ENCODE measurements at regions not wholly inside any gene's neighbourhood (a gene's known extent, or its start where the extent isn't known, plus 50 kb on each side); places are given as distances from the start of the nearest gene placed in this dataset.

GRCh38 chr6:228881-229651 is 63.2 kb upstream of the DUSP22 start:
- DNase-seq (ENCODE audit: extremely low read depth, insufficient read length), result peak; percentile 86
- TF ChIP-seq CTCF (IDR thresholded peaks at IDR 0.05; ENCODE audit: insufficient read depth, low read length, poor library complexity, severe bottlenecking), result no peak
- Histone ChIP-seq H3K27me3 (replicated peaks; ENCODE audit: control insufficient read depth, insufficient read depth, low read length) (no peaks in the 10 kb centered on the region), H3K36me3 (ENCODE audit: control insufficient read depth, insufficient read depth, low read length) (no peaks in the 10 kb centered on the region), H3K4me3 (replicated peaks; ENCODE audit: low read depth, low read length) (no peak overlapping the region)

DNA sequence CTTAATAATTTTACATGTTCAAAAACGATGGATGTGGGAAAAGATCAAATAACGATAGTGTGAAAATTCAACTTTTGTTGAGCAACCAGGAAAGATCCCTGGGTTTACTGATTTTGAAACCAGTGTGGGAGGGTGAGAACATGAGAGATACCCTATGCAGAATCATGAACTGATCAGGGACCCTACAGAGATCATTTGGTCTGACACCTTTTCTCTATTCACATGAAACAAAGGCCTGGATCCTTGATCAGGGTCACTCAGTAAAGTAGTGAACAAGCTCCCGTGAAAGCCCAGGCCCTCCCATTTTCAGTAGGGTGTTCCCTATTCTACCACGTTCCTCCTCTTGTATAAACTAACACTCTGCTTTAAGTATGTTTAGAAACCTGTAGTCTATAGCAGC is 60.5 kb upstream of the DUSP22 start:
- Histone ChIP-seq H3K4me3 (replicated peaks; ENCODE audit: low read depth, low read length) (no peak overlapping the region), H3K36me3 (ENCODE audit: control insufficient read depth, insufficient read depth, low read length) (no peaks in the 10 kb centered on the region), H3K27me3 (replicated peaks; ENCODE audit: control insufficient read depth, insufficient read depth, low read length) (no peaks in the 10 kb centered on the region)
- no peak for DNase-seq (ENCODE audit: extremely low read depth, insufficient read length)
- no peak for TF ChIP-seq CTCF (IDR thresholded peaks at IDR 0.05; ENCODE audit: insufficient read depth, low read length, poor library complexity, severe bottlenecking)

DNA sequence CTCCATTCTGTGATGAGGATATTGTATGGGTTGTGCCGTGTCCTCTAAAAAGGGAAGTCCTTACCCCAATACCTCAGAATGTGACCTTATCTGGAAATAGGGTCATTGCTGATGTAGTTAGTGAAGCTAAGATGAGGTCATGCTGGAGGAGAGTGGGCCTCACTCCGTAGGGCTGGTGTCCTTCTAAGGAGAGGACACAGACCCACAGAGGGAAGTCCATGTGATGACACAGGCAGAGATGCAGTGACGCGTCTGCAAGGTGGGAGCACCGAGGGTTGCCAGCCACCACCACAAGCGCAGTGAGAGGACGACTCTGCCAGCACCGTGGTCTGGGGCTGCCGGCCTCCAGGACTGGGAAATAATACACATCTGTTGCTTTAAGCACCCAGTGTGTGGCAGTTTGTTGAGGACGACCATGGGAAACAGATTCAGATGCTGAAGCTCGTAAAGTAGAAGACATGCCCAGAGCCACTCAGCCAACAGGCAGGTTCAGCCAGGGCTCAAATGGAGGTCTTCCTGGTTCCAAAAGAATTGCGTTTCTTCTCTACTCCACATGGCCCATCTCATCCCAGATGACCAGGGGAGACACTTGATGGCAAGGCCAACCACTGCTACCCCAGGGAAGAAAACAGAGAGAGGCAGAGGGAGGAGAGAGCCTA is 59.2 kb upstream of the DUSP22 start:
- no peaks in the 10 kb centered on the region for H3K27me3 ChIP-seq (replicated peaks; ENCODE audit: control insufficient read depth, insufficient read depth, low read length)
- no peak for DNase-seq (ENCODE audit: extremely low read depth, insufficient read length)
- no peak overlapping the region for H3K4me3 ChIP-seq (replicated peaks; ENCODE audit: low read depth, low read length)
- no peaks in the 10 kb centered on the region for H3K36me3 ChIP-seq (ENCODE audit: control insufficient read depth, insufficient read depth, low read length)
- TF ChIP-seq CTCF (IDR thresholded peaks at IDR 0.05; ENCODE audit: insufficient read depth, low read length, poor library complexity, severe bottlenecking), result no peak

GRCh38 chr6:234706-235372 is 57.4 kb upstream of the DUSP22 start:
- peak; percentile 13 for TF ChIP-seq CTCF (IDR thresholded peaks at IDR 0.05; ENCODE audit: insufficient read depth, low read length, poor library complexity, severe bottlenecking)
- no peak overlapping the region for H3K4me3 ChIP-seq (replicated peaks; ENCODE audit: low read depth, low read length)
- DNase-seq (ENCODE audit: extremely low read depth, insufficient read length), result no peak
- H3K36me3 ChIP-seq (ENCODE audit: control insufficient read depth, insufficient read depth, low read length), result no peaks in the 10 kb centered on the region
- H3K27me3 ChIP-seq (replicated peaks; ENCODE audit: control insufficient read depth, insufficient read depth, low read length), result no peaks in the 10 kb centered on the region

DNA sequence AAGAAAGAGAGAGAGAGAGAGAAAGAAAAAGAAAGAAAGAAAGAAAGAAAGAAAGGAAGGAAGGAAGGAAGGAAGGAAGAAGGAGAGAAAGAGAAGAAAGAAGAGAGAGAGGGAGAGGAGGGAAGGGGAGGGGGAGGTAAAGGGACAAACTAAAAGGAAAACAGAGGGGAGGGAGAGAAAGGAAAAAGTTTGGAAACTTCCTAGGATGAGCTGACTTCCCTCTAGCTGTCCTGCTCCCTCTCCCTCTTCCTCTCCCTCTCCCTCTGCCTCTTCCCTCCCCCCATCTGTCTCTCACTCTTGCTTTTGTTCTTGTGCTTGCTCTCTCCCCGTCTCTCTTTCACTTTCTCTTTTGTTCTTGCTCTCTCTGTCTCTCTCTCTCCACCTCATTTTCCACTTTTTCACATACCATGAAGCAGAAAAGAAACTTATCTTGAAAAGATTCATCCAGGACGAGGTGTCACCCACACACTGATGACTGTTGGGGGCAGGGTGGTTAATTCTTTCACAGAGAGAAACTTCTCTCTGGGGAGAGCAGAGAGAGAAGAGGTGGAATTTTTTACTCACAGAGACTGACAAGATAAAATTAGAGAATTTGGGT is 56.4 kb upstream of the DUSP22 start:
- Histone ChIP-seq H3K27me3 (replicated peaks; ENCODE audit: control insufficient read depth, insufficient read depth, low read length) (no peaks in the 10 kb centered on the region), H3K4me3 (replicated peaks; ENCODE audit: low read depth, low read length) (no peak overlapping the region), H3K36me3 (ENCODE audit: control insufficient read depth, insufficient read depth, low read length) (no peaks in the 10 kb centered on the region)
- DNase-seq (ENCODE audit: extremely low read depth, insufficient read length), result no peak
- TF ChIP-seq CTCF (IDR thresholded peaks at IDR 0.05; ENCODE audit: insufficient read depth, low read length, poor library complexity, severe bottlenecking), result no peak
